HUES64 (cell line): ENCODE measurements at regions not wholly inside any gene's neighbourhood (a gene's known extent, or its start where the extent isn't known, plus 50 kb on each side); places are given as distances from the start of the nearest gene placed in this dataset.
"Not testable (repeated sequence)": the region's sequence is repeated elsewhere in the genome, so short reads cannot be mapped to it uniquely, and the experiment has no call there.

Experiments used
- H3K27ac ChIP-seq: 2 replicates; pipeline ENCODE4 v1.7.0; 2013; ENCODE audit warnings: low read depth, low read length, inconsistent platforms
- H3K27me3 ChIP-seq: 2 replicates; pipeline ENCODE4 v1.6.1; 2013; ENCODE audit warnings: mild to moderate bottlenecking, low read length; ENCODE audit not compliant: insufficient read depth
- H3K36me3 ChIP-seq: 2 replicates; pipeline ENCODE4 v1.6.1; 2013; ENCODE audit warnings: mild to moderate bottlenecking, low read length; ENCODE audit not compliant: insufficient read depth
- H3K4me1 ChIP-seq: 2 replicates; pipeline ENCODE4 v1.6.1; 2013; ENCODE audit warnings: mild to moderate bottlenecking, low read length, moderate library complexity; ENCODE audit not compliant: insufficient read depth
- H3K4me3 ChIP-seq: 2 replicates; pipeline ENCODE4 v1.5.1; 2013; ENCODE audit warnings: mild to moderate bottlenecking, low read length, moderate library complexity
- H3K9ac ChIP-seq: 2 replicates; pipeline ENCODE4 v1.6.1; 2013; ENCODE audit warnings: mild to moderate bottlenecking, low read depth, low read length
- H3K9me3 ChIP-seq: 2 replicates; pipeline ENCODE4 v1.6.1; 2013; ENCODE audit warnings: low read depth, low read length; ENCODE audit not compliant: insufficient read depth
- WGBS: fragments of 150-250, 120-280 bp; methylation state at CpG from one replicate; pipeline ENCODE4 v1.1.7; 2013; ENCODE audit warnings: missing lambda C conversion rate; 5-methylcytosine and 5-hydroxymethylcytosine counted together

- Histone ChIP-seq H3K9ac (no peak overlapping the region), H3K4me1 (peaks cover 19% of the 10 kb centered on the region; the same call in 1 of the 2 replicates), H3K9me3 (no peaks in the 10 kb centered on the region), H3K36me3 (no peaks in the 10 kb centered on the region), H3K27me3 (no peaks in the 10 kb centered on the region), H3K4me3 (no peak overlapping the region), H3K27ac (no peak overlapping the region)
- WGBS, result 84% methylated on average over 2 of the region's 2 CpGs
Observed at GRCh38 chr12:32010631-32011336, 51.6 kb downstream of the RESF1 start.

- Histone ChIP-seq H3K9me3 (no peaks in the 10 kb centered on the region), H3K9ac (no peak overlapping the region), H3K27me3 (no peaks in the 10 kb centered on the region), H3K4me1 (peaks cover 19% of the 10 kb centered on the region; the same call in 1 of the 2 replicates), H3K36me3 (no peaks in the 10 kb centered on the region), H3K4me3 (no peak overlapping the region), H3K27ac (no peak overlapping the region; the same call in 1 of the 2 replicates)
- WGBS, result 90% methylated on average over 4 of the region's 4 CpGs
Observed at GRCh38 chr12:32012249-32012785, 53.1 kb downstream of the RESF1 start.

GRCh38 chr12:32015036-32015435 is 55.8 kb downstream of the RESF1 start:
- H3K9me3 ChIP-seq, result no peaks in the 10 kb centered on the region
- no peaks in the 10 kb centered on the region for H3K36me3 ChIP-seq
- WGBS, result 96% methylated on average over 4 of the region's 4 CpGs
- peaks cover 19% of the 10 kb centered on the region; the same call in 1 of the 2 replicates for H3K4me1 ChIP-seq
- no peaks in the 10 kb centered on the region for H3K27me3 ChIP-seq
- H3K27ac ChIP-seq, result no peak overlapping the region
- H3K9ac ChIP-seq, result no peak overlapping the region
- no peak overlapping the region for H3K4me3 ChIP-seq

- H3K4me3 ChIP-seq, result no peak overlapping the region
- no peaks in the 10 kb centered on the region for H3K27me3 ChIP-seq
- no peaks in the 10 kb centered on the region for H3K36me3 ChIP-seq
- peaks cover 18% of the 10 kb centered on the region; the same call in 1 of the 2 replicates for H3K4me1 ChIP-seq
- whole genome bisulfite sequencing, result 86% methylated on average over 3 of the region's 3 CpGs
- no peak overlapping the region for H3K9ac ChIP-seq
- peaks cover 3% of the 10 kb centered on the region; the same call in 1 of the 2 replicates for H3K9me3 ChIP-seq
- H3K27ac ChIP-seq, result peak overlapping the region; percentile 71; the same call in 1 of the 2 replicates
Observed at GRCh38 chr12:32016680-32017482, 57.7 kb downstream of the RESF1 start.

GRCh38 chr12:32021346-32021773 is 62.1 kb downstream of the RESF1 start:
- H3K36me3 ChIP-seq, result no peaks in the 10 kb centered on the region
- H3K9ac ChIP-seq, result no peak overlapping the region
- H3K27ac ChIP-seq, result no peak overlapping the region
- peaks cover 12% of the 10 kb centered on the region for H3K4me1 ChIP-seq
- H3K27me3 ChIP-seq, result no peaks in the 10 kb centered on the region
- H3K9me3 ChIP-seq, result peaks cover 3% of the 10 kb centered on the region; the same call in 1 of the 2 replicates
- no peak overlapping the region for H3K4me3 ChIP-seq
- 96% methylated on average over 2 of the region's 2 CpGs for WGBS

GRCh38 chr12:32022387-32022786 is 63.2 kb downstream of the RESF1 start:
- not testable (repeated sequence) for H3K27me3 ChIP-seq, H3K36me3 ChIP-seq, H3K9ac ChIP-seq, H3K4me3 ChIP-seq, H3K9me3 ChIP-seq
- peaks cover 18% of the 10 kb centered on the region for H3K4me1 ChIP-seq
- 82% methylated on average over 10 of the region's 10 CpGs for WGBS
- H3K27ac ChIP-seq, result peak overlapping the region; percentile 33; the same call in 1 of the 2 replicates

GRCh38 chr12:32023861-32024260 is 64.6 kb downstream of the RESF1 start:
- H3K9me3 ChIP-seq, H3K36me3 ChIP-seq, H3K27me3 ChIP-seq, H3K27ac ChIP-seq, H3K4me3 ChIP-seq, H3K9ac ChIP-seq: not testable (repeated sequence)
- WGBS, result 97% methylated on average over 9 of the region's 9 CpGs
- H3K4me1 ChIP-seq, result peaks cover 26% of the 10 kb centered on the region

GRCh38 chr12:32024884-32025592 is 65.8 kb downstream of the RESF1 start:
- no peaks in the 10 kb centered on the region for H3K36me3 ChIP-seq
- WGBS, result 89% methylated on average over 8 of the region's 8 CpGs

GRCh38 chr12:32025906-32026305 is 66.7 kb downstream of the RESF1 start:
- WGBS, result 93% methylated on average over 8 of the region's 8 CpGs
- Histone ChIP-seq H3K27ac (no peak overlapping the region), H3K4me1 (peaks cover 27% of the 10 kb centered on the region), H3K27me3 (no peaks in the 10 kb centered on the region), H3K9me3 (peaks cover 3% of the 10 kb centered on the region; the same call in 1 of the 2 replicates), H3K36me3 (no peaks in the 10 kb centered on the region), H3K9ac (no peak overlapping the region), H3K4me3 (no peak overlapping the region)

More at GRCh38 chr12:32024884-32025592, 65.8 kb downstream of the RESF1 start:
- Histone ChIP-seq H3K4me3 (no peak overlapping the region), H3K27me3 (no peaks in the 10 kb centered on the region), H3K9ac (no peak overlapping the region; the same call in 1 of the 2 replicates), H3K9me3 (peaks cover 3% of the 10 kb centered on the region; the same call in 1 of the 2 replicates), H3K4me1 (peaks cover 26% of the 10 kb centered on the region), H3K27ac (0 out of 2 replicates have a peak overlapping the region, but pooled peaks have one; percentile 1)

GRCh38 chr12:32027684-32028365 is 68.6 kb downstream of the RESF1 start:
- Histone ChIP-seq H3K4me1 (peaks cover 40% of the 10 kb centered on the region), H3K9me3 (no peaks in the 10 kb centered on the region), H3K9ac (no peak overlapping the region), H3K27me3 (no peaks in the 10 kb centered on the region), H3K27ac (no peak overlapping the region), H3K4me3 (no peak overlapping the region), H3K36me3 (no peaks in the 10 kb centered on the region)
- WGBS, result 94% methylated on average over 6 of the region's 6 CpGs
